Parathyroid adenoma (tissue), 2 donors: ENCODE measurements at regions not wholly inside any gene's neighbourhood (a gene's known extent, or its start where the extent isn't known, plus 50 kb on each side); places are given as distances from the start of the nearest gene placed in this dataset.

Experiments used
- H2AFZ ChIP-seq: fragments of 300-600 bp; sonication (generic); one replicate; pipeline ENCODE4 v1.7.0; 2017; ENCODE audit warnings: antibody characterized with exemption, mild to moderate bottlenecking
- H3K27ac ChIP-seq: fragments of 300-600 bp; sonication (generic); one replicate; pipeline ENCODE4 v1.7.0; 2017
- H3K27me3 ChIP-seq: fragments of 300-600 bp; sonication (generic); one replicate; pipeline ENCODE4 v1.7.0; 2017; ENCODE audit warnings: low read length; ENCODE audit not compliant: control insufficient read depth, insufficient read depth
- H3K36me3 ChIP-seq: fragments of 300-600 bp; sonication (generic); one replicate; pipeline ENCODE4 v1.7.0; 2017; ENCODE audit warnings: low read length; ENCODE audit not compliant: control insufficient read depth, insufficient read depth
- H3K4me1 ChIP-seq: fragments of 300-600 bp; sonication (generic); one replicate; pipeline ENCODE4 v1.7.0; 2017; ENCODE audit warnings: control low read depth
- H3K4me2 ChIP-seq: fragments of 300-600 bp; sonication (generic); one replicate; pipeline ENCODE4 v1.7.0; 2017; ENCODE audit warnings: low read length
- H3K4me3 ChIP-seq: fragments of 300-600 bp; sonication (generic); one replicate; pipeline ENCODE4 v1.7.0; 2017; ENCODE audit warnings: low read depth, low read length
- H3K79me2 ChIP-seq: fragments of 300-600 bp; sonication (generic); one replicate; pipeline ENCODE4 v1.7.0; 2017; ENCODE audit warnings: control low read depth
- H3K9ac ChIP-seq: fragments of 300-600 bp; sonication (generic); one replicate; pipeline ENCODE4 v1.7.0; 2017; ENCODE audit warnings: mild to moderate bottlenecking
- H3K9me3 ChIP-seq: fragments of 300-600 bp; sonication (generic); one replicate; pipeline ENCODE4 v1.7.0; 2017; ENCODE audit warnings: low read length; ENCODE audit not compliant: control insufficient read depth
- TF ChIP-seq, protein P1 (sequence below): fragments of 300-600 bp; sonication (generic); IDR thresholded peaks from one replicate; pipeline ENCODE4 v1.7.0; 2017; ENCODE audit warnings: antibody characterized with exemption, mild to moderate bottlenecking
- donor health status: primary hyperparathyroidism.

DNA sequence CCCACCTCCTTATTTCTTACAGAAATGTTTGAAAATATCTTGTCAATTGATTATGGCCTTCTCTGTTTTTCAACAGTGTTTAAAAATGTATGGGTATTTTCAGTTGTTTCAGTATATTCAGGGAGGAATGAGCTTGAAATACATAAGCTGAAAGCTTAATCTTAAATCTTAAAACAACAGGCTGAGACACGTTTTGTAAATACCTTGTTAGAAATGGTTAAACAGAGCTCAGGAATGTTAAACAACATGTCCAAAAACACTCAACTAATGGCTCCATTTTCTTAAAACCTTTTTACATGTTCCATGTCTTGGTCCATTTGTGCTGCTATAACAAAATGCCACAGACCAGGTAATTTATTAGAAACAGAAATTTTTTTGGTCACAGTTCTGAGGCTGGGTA, 953.8 kb upstream of the ADGRL2 start:
- no peak overlapping the region for H3K4me3 ChIP-seq
- H2AFZ ChIP-seq, result no peak overlapping the region
- H3K36me3 ChIP-seq, result no peaks in the 10 kb centered on the region
- H3K4me1 ChIP-seq, result no peaks in the 10 kb centered on the region
- TF ChIP-seq, protein P1, sequence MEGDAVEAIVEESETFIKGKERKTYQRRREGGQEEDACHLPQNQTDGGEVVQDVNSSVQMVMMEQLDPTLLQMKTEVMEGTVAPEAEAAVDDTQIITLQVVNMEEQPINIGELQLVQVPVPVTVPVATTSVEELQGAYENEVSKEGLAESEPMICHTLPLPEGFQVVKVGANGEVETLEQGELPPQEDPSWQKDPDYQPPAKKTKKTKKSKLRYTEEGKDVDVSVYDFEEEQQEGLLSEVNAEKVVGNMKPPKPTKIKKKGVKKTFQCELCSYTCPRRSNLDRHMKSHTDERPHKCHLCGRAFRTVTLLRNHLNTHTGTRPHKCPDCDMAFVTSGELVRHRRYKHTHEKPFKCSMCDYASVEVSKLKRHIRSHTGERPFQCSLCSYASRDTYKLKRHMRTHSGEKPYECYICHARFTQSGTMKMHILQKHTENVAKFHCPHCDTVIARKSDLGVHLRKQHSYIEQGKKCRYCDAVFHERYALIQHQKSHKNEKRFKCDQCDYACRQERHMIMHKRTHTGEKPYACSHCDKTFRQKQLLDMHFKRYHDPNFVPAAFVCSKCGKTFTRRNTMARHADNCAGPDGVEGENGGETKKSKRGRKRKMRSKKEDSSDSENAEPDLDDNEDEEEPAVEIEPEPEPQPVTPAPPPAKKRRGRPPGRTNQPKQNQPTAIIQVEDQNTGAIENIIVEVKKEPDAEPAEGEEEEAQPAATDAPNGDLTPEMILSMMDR, result no peak
- peaks cover 3% of the 10 kb centered on the region for H3K9me3 ChIP-seq
- no peak overlapping the region for H3K9ac ChIP-seq
- no peak overlapping the region for H3K27ac ChIP-seq
- H3K79me2 ChIP-seq, result no peaks in the 10 kb centered on the region
- no peak overlapping the region for H3K4me2 ChIP-seq
- H3K27me3 ChIP-seq, result no peaks in the 10 kb centered on the region

DNA sequence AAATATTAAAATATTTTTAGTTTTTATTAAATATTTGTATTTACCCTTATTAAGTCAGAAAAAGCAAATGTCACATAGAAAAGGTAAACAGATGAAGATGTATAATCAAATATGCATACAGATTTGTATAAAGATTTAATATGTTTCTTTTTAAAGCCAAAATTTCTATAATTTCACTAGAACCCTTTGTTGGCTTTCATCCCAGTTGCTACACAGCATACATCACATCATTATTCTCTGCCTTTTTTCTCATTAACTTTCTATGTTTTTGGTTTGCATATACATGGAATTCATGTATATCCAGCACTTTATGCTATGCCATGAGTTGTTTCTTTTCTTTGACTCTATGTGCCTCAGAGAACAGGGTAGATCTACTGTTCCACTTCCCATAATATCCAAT, 957.9 kb upstream of the ADGRL2 start:
- H3K4me3 ChIP-seq, result no peak overlapping the region
- no peak overlapping the region for H2AFZ ChIP-seq
- H3K36me3 ChIP-seq, result no peaks in the 10 kb centered on the region
- H3K9me3 ChIP-seq, result peaks cover 3% of the 10 kb centered on the region
- H3K4me1 ChIP-seq, result no peaks in the 10 kb centered on the region
- no peaks in the 10 kb centered on the region for H3K79me2 ChIP-seq
- no peak overlapping the region for H3K9ac ChIP-seq
- no peak overlapping the region for H3K27ac ChIP-seq
- H3K27me3 ChIP-seq, result no peaks in the 10 kb centered on the region
- no peak overlapping the region for H3K4me2 ChIP-seq
- TF ChIP-seq, protein P1, result no peak

DNA sequence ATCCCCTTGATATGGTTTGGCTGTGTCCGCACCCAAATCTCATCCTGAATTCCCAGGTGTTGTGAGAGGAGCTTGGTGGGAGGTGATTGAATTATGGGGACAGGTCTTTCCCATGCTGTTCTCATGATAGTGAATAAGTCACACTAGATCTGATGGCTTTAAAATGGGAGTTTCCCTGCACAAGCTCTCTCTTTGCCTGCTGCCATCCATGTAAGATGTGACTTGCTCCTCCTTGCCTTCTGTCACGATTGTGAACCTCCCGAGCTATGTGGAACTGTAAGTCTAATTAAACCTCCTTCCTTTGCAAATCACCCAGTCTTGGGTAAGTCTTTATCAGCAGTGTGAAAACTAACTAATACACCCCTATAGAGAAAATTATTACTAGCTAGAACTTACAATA, 959.5 kb upstream of the ADGRL2 start:
- Histone ChIP-seq H3K79me2 (no peaks in the 10 kb centered on the region), H3K4me3 (no peak overlapping the region), H3K9ac (no peak overlapping the region), H3K9me3 (peaks cover 3% of the 10 kb centered on the region), H3K36me3 (no peaks in the 10 kb centered on the region), H2AFZ (no peak overlapping the region), H3K4me2 (no peak overlapping the region), H3K27me3 (no peaks in the 10 kb centered on the region), H3K4me1 (no peaks in the 10 kb centered on the region), H3K27ac (no peak overlapping the region)
- TF ChIP-seq, protein P1, result no peak

DNA sequence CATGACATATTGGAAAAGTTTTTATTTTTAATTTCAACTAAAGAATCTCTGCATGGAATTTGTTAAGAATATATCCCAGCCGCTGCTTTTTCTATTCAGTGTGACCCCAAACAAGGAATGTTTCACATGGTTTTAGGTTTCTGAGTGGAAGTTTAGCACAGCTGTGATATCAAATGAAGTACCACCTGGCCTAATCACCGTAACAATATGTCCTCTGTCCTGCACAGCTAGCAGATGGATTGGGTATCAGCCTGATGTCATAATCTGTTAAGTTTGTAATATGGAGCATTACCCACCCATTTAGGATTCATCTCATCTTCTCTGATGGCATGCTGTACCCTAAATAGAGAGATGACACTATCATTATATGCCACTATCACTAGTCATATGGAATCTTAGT, 963.7 kb upstream of the ADGRL2 start:
- no peak overlapping the region for H3K27ac ChIP-seq
- TF ChIP-seq, protein P1, result no peak
- no peak overlapping the region for H3K4me3 ChIP-seq
- no peak overlapping the region for H2AFZ ChIP-seq
- no peaks in the 10 kb centered on the region for H3K27me3 ChIP-seq
- no peak overlapping the region for H3K9ac ChIP-seq
- no peak overlapping the region for H3K4me2 ChIP-seq
- H3K79me2 ChIP-seq, result no peaks in the 10 kb centered on the region
- H3K9me3 ChIP-seq, result no peaks in the 10 kb centered on the region
- H3K4me1 ChIP-seq, result no peaks in the 10 kb centered on the region
- no peaks in the 10 kb centered on the region for H3K36me3 ChIP-seq

DNA sequence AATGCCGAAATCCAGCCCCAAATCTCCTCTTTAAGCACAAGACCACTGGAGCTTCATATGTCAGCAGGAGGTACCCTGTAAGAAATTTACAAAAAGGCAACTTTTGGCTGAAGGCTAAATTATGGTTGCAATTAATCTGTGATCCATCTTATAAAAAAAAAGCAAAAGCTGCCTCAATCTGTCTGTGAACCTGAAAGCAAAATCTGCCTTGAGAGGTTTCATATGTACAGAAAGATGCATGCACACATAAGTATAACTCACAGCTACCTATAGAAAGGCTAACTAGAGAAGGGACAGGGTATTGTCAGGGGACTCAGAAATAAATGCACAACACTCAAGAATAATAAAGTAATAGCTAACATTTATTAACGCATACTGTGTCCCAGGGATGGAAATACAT, 964.2 kb upstream of the ADGRL2 start:
- TF ChIP-seq, protein P1, result no peak

More for the DNA sequence above, 964.2 kb upstream of the ADGRL2 start:
- Histone ChIP-seq H3K79me2 (no peaks in the 10 kb centered on the region), H3K9me3 (no peaks in the 10 kb centered on the region), H3K4me2 (no peak overlapping the region), H3K27me3 (no peaks in the 10 kb centered on the region), H2AFZ (no peak overlapping the region), H3K4me1 (no peaks in the 10 kb centered on the region), H3K9ac (no peak overlapping the region), H3K27ac (no peak overlapping the region), H3K36me3 (no peaks in the 10 kb centered on the region), H3K4me3 (no peak overlapping the region)
